ENCODE measurements at regions not wholly inside any gene's neighbourhood (a gene's known extent, or its start where the extent isn't known, plus 50 kb on each side); places are given as distances from the start of the nearest gene placed in this dataset.

- no peak for TF ChIP-seq CTCF (IDR thresholded peaks at IDR 0.05; ENCODE audit: unreplicated experiment)
- Mint-ChIP-seq H3K9me3 (ENCODE audit: low read depth, unreplicated experiment) (peaks cover 8% of the 10 kb centered on the region), H3K27ac (ENCODE audit: unreplicated experiment) (no peak overlapping the region), H3K27me3 (ENCODE audit: unreplicated experiment) (peaks cover 83% of the 10 kb centered on the region), H3K4me1 (ENCODE audit: low read depth, unreplicated experiment) (no peaks in the 10 kb centered on the region), H3K36me3 (ENCODE audit: insufficient read depth, unreplicated experiment) (no peaks in the 10 kb centered on the region), H3K4me3 (ENCODE audit: low read depth, unreplicated experiment) (no peak overlapping the region)
- BruUV-seq (replicated peaks): no TSS peak
- CTCF ChIA-PET: no interaction called here
- intact Hi-C loops (cut with micrococcal nuclease; ENCODE audit: unreplicated experiment): no loop called here
- DNase-seq: no peak
These were observed 79.8 kb upstream of the IQSEC1 start for GRCh38 chr3:13152826-13153710.

- H3K36me3 Mint-ChIP-seq (ENCODE audit: insufficient read depth, unreplicated experiment): no peaks in the 10 kb centered on the region
- peaks cover 72% of the 10 kb centered on the region for H3K27me3 Mint-ChIP-seq (ENCODE audit: unreplicated experiment)
- H3K4me1 Mint-ChIP-seq (ENCODE audit: low read depth, unreplicated experiment): no peaks in the 10 kb centered on the region
- TF ChIP-seq CTCF (IDR thresholded peaks at IDR 0.05; ENCODE audit: unreplicated experiment): no peak
- intact Hi-C loops (cut with micrococcal nuclease; ENCODE audit: unreplicated experiment): no loop called here
- no peak for DNase-seq
- CTCF ChIA-PET: interaction anchor here (1.7 kb wide), 1 partner anchor 9 kb away, joined by 4 read pairs; no protein-coding TSS in a partner anchor
- peaks cover 3% of the 10 kb centered on the region for H3K9me3 Mint-ChIP-seq (ENCODE audit: low read depth, unreplicated experiment)
- no peak overlapping the region for H3K27ac Mint-ChIP-seq (ENCODE audit: unreplicated experiment)
- no peak overlapping the region for H3K4me3 Mint-ChIP-seq (ENCODE audit: low read depth, unreplicated experiment)
- no TSS peak for BruUV-seq (replicated peaks)
These were observed 77.4 kb upstream of the IQSEC1 start for GRCh38 chr3:13150624-13151023.

GRCh38 chr3:13149330-13150108 lies 76.3 kb upstream of the IQSEC1 start:
- H3K27me3 Mint-ChIP-seq (ENCODE audit: unreplicated experiment): peaks cover 82% of the 10 kb centered on the region
- intact Hi-C loops (cut with micrococcal nuclease; ENCODE audit: unreplicated experiment): no loop called here
- H3K36me3 Mint-ChIP-seq (ENCODE audit: insufficient read depth, unreplicated experiment): no peaks in the 10 kb centered on the region
- BruUV-seq (replicated peaks): no TSS peak
- no peak for DNase-seq
- CTCF ChIA-PET: interaction anchor here (1.7 kb wide), 1 partner anchor 8 kb away, joined by 4 read pairs; no protein-coding TSS in a partner anchor
- H3K4me3 Mint-ChIP-seq (ENCODE audit: low read depth, unreplicated experiment): no peak overlapping the region
- TF ChIP-seq CTCF (IDR thresholded peaks at IDR 0.05; ENCODE audit: unreplicated experiment): no peak
- H3K27ac Mint-ChIP-seq (ENCODE audit: unreplicated experiment): no peak overlapping the region
- H3K9me3 Mint-ChIP-seq (ENCODE audit: low read depth, unreplicated experiment): no peaks in the 10 kb centered on the region
- no peaks in the 10 kb centered on the region for H3K4me1 Mint-ChIP-seq (ENCODE audit: low read depth, unreplicated experiment)

- H3K36me3 Mint-ChIP-seq (ENCODE audit: insufficient read depth, unreplicated experiment): no peaks in the 10 kb centered on the region
- no peaks in the 10 kb centered on the region for H3K4me1 Mint-ChIP-seq (ENCODE audit: low read depth, unreplicated experiment)
- no peaks in the 10 kb centered on the region for H3K9me3 Mint-ChIP-seq (ENCODE audit: low read depth, unreplicated experiment)
- TF ChIP-seq CTCF (IDR thresholded peaks at IDR 0.05; ENCODE audit: unreplicated experiment): no peak
- no TSS peak for BruUV-seq (replicated peaks)
- H3K27ac Mint-ChIP-seq (ENCODE audit: unreplicated experiment): no peak overlapping the region
- CTCF ChIA-PET: no interaction called here
- H3K4me3 Mint-ChIP-seq (ENCODE audit: low read depth, unreplicated experiment): no peak overlapping the region
- intact Hi-C loops (cut with micrococcal nuclease; ENCODE audit: unreplicated experiment): no loop called here
- peaks cover 83% of the 10 kb centered on the region for H3K27me3 Mint-ChIP-seq (ENCODE audit: unreplicated experiment)
- no peak for DNase-seq
These were observed 75.5 kb upstream of the IQSEC1 start for GRCh38 chr3:13148561-13149329.
